Mesothelial cell of epicardium (in vitro differentiated cells): ENCODE measurements at regions not wholly inside any gene's neighbourhood (a gene's known extent, or its start where the extent isn't known, plus 50 kb on each side); places are given as distances from the start of the nearest gene placed in this dataset.
"Not testable (repeated sequence)": the region's sequence is repeated elsewhere in the genome, so short reads cannot be mapped to it uniquely, and the experiment has no call there.

Experiments
- DNase-seq, 2 experiments: peaks; one replicate each; pipeline ENCODE4 v3.0.0; 2021; ENCODE audit warnings: low spot score in 2 of 2; ENCODE audit not compliant: unreplicated experiment in 2 of 2
- H3K27ac Mint-ChIP-seq: 2 replicates; pipeline ENCODE4 v1.8.0; 2021; ENCODE audit warnings: mixed read lengths
- H3K27me3 Mint-ChIP-seq: 2 replicates; pipeline ENCODE4 v1.8.0; 2021; ENCODE audit warnings: low read depth, mixed read lengths
- H3K36me3 Mint-ChIP-seq: 2 replicates; pipeline ENCODE4 v1.8.0; 2021; ENCODE audit warnings: mixed read lengths
- H3K4me1 Mint-ChIP-seq: 2 replicates; pipeline ENCODE4 v1.8.0; 2021; ENCODE audit warnings: mixed read lengths
- H3K4me3 Mint-ChIP-seq: 2 replicates; pipeline ENCODE4 v1.8.0; 2021; ENCODE audit warnings: mild to moderate bottlenecking, moderate library complexity, mixed read lengths
- H3K9me3 Mint-ChIP-seq: 2 replicates; pipeline ENCODE4 v1.8.0; 2021; ENCODE audit warnings: mixed read lengths
- CTCF ChIP-seq: fragments of 200-600 bp; sonication (generic); IDR thresholded peaks from one replicate; pipeline ENCODE4 v1.5.0; 2021; ENCODE audit warnings: antibody characterized with exemption; ENCODE audit not compliant: unreplicated experiment

- Mint-ChIP-seq H3K36me3 (no peaks in the 10 kb centered on the region), H3K27me3 (no peaks in the 10 kb centered on the region), H3K4me1 (no peaks in the 10 kb centered on the region), H3K9me3 (no peaks in the 10 kb centered on the region), H3K4me3 (no peak overlapping the region), H3K27ac (no peak overlapping the region)
- DNase-seq: no peak
- no peak for TF ChIP-seq CTCF
These were observed 844.5 kb upstream of the ADGRB3 start for GRCh38 chr6:67790569-67790968.

- H3K9me3 Mint-ChIP-seq, H3K27me3 Mint-ChIP-seq, H3K36me3 Mint-ChIP-seq, H3K4me3 Mint-ChIP-seq, H3K27ac Mint-ChIP-seq, H3K4me1 Mint-ChIP-seq, DNase-seq: not testable (repeated sequence)
These were observed 848.0 kb upstream of the ADGRB3 start for GRCh38 chr6:67787119-67787518.

- no peak for DNase-seq
- Mint-ChIP-seq H3K36me3 (no peaks in the 10 kb centered on the region), H3K4me1 (peaks cover 8% of the 10 kb centered on the region), H3K9me3 (no peaks in the 10 kb centered on the region), H3K27ac (no peak overlapping the region), H3K27me3 (no peaks in the 10 kb centered on the region), H3K4me3 (no peak overlapping the region)
- no peak for TF ChIP-seq CTCF
These were observed 855.2 kb upstream of the ADGRB3 start for GRCh38 chr6:67779876-67780275.

GRCh38 chr6:67775333-67775732 is 859.7 kb upstream of the ADGRB3 start:
- Mint-ChIP-seq H3K9me3 (no peaks in the 10 kb centered on the region), H3K27me3 (no peaks in the 10 kb centered on the region), H3K27ac (no peak overlapping the region), H3K36me3 (no peaks in the 10 kb centered on the region), H3K4me1 (peaks cover 8% of the 10 kb centered on the region), H3K4me3 (no peak overlapping the region)
- no peak for DNase-seq
- TF ChIP-seq CTCF: no peak

GRCh38 chr6:67768972-67769371 is 866.1 kb upstream of the ADGRB3 start:
- no peak for DNase-seq
- no peaks in the 10 kb centered on the region for H3K36me3 Mint-ChIP-seq
- TF ChIP-seq CTCF: no peak
- H3K4me1 Mint-ChIP-seq: no peaks in the 10 kb centered on the region
- H3K27ac Mint-ChIP-seq: no peak overlapping the region
- H3K4me3 Mint-ChIP-seq: no peak overlapping the region
- H3K9me3 Mint-ChIP-seq: no peaks in the 10 kb centered on the region
- H3K27me3 Mint-ChIP-seq: no peaks in the 10 kb centered on the region

- H3K9me3 Mint-ChIP-seq, H3K36me3 Mint-ChIP-seq, H3K27me3 Mint-ChIP-seq, DNase-seq, H3K4me3 Mint-ChIP-seq, H3K27ac Mint-ChIP-seq, H3K4me1 Mint-ChIP-seq: not testable (repeated sequence)
These were observed 867.8 kb upstream of the ADGRB3 start for GRCh38 chr6:67767046-67767822.

GRCh38 chr6:67766057-67766456 is 869.0 kb upstream of the ADGRB3 start:
- Mint-ChIP-seq H3K36me3 (no peaks in the 10 kb centered on the region), H3K4me1 (no peaks in the 10 kb centered on the region)
- DNase-seq: no peak

More at GRCh38 chr6:67766057-67766456, 869.0 kb upstream of the ADGRB3 start:
- no peak overlapping the region for H3K27ac Mint-ChIP-seq
- H3K27me3 Mint-ChIP-seq: no peaks in the 10 kb centered on the region
- H3K9me3 Mint-ChIP-seq: no peaks in the 10 kb centered on the region
- no peak for TF ChIP-seq CTCF
- no peak overlapping the region for H3K4me3 Mint-ChIP-seq
